ENCODE measurements at regions not wholly inside any gene's neighbourhood (a gene's known extent, or its start where the extent isn't known, plus 50 kb on each side); places are given as distances from the start of the nearest gene placed in this dataset.
"Not testable (repeated sequence)": the region's sequence is repeated elsewhere in the genome, so short reads cannot be mapped to it uniquely, and the experiment has no call there.

- DNase-seq, result not testable (repeated sequence)
Observed at GRCh38 chr5:176018598-176018997, 50.5 kb upstream of the THOC3 start.

- DNase-seq, result not testable (repeated sequence)
Observed at GRCh38 chr5:176020852-176021251, 52.7 kb upstream of the THOC3 start.

GRCh38 chr5:176023535-176023934 lies 55.4 kb upstream of the THOC3 start:
- not testable (repeated sequence) for DNase-seq

- not testable (repeated sequence) for DNase-seq
Observed at GRCh38 chr5:176029445-176029844, 61.3 kb upstream of the THOC3 start.

- DNase-seq, result not testable (repeated sequence)
Observed at GRCh38 chr5:176030361-176031117, 62.4 kb upstream of the THOC3 start.

GRCh38 chr5:176031118-176031510 lies 63.0 kb upstream of the THOC3 start:
- not testable (repeated sequence) for DNase-seq

- DNase-seq, result not testable (repeated sequence)
Observed at GRCh38 chr5:176033186-176033585, 65.1 kb upstream of the THOC3 start.

- DNase-seq, result not testable (repeated sequence)
Observed at GRCh38 chr5:176034407-176035200, 66.5 kb upstream of the THOC3 start.

- not testable (repeated sequence) for DNase-seq
Observed at GRCh38 chr5:176035201-176035530, 67.1 kb upstream of the THOC3 start.

GRCh38 chr5:176035816-176036308 lies 67.7 kb upstream of the THOC3 start:
- not testable (repeated sequence) for DNase-seq

- DNase-seq, result not testable (repeated sequence)
Observed at GRCh38 chr5:176036391-176036790, 68.3 kb upstream of the THOC3 start.

GRCh38 chr5:176037190-176037589 lies 69.1 kb upstream of the THOC3 start:
- not testable (repeated sequence) for DNase-seq

GRCh38 chr5:176040105-176040801 lies 72.1 kb upstream of the THOC3 start:
- not testable (repeated sequence) for DNase-seq

- not testable (repeated sequence) for DNase-seq
Observed at GRCh38 chr5:176041248-176041994, 73.3 kb upstream of the THOC3 start.

GRCh38 chr5:176042020-176042658 lies 74.0 kb upstream of the THOC3 start:
- DNase-seq, result not testable (repeated sequence)

GRCh38 chr5:176043252-176043829 lies 75.2 kb upstream of the THOC3 start:
- DNase-seq, result not testable (repeated sequence)

- DNase-seq, result not testable (repeated sequence)
Observed at GRCh38 chr5:176043986-176044385, 75.9 kb upstream of the THOC3 start.

GRCh38 chr5:176044431-176044830 lies 76.3 kb upstream of the THOC3 start:
- not testable (repeated sequence) for DNase-seq

GRCh38 chr5:176045442-176045841 lies 77.3 kb upstream of the THOC3 start:
- not testable (repeated sequence) for DNase-seq

GRCh38 chr5:176048671-176049070 lies 80.6 kb upstream of the THOC3 start:
- DNase-seq, result not testable (repeated sequence)

GRCh38 chr5:176060472-176061268 lies 92.6 kb upstream of the THOC3 start:
- DNase-seq, result not testable (repeated sequence)
